SU-DHL-6 (cell line): ENCODE measurements at regions not wholly inside any gene's neighbourhood (a gene's known extent, or its start where the extent isn't known, plus 50 kb on each side); places are given as distances from the start of the nearest gene placed in this dataset.

Experiments used
- H2AFZ ChIP-seq: fragments of 200-600 bp; sonication (generic); 2 replicates; pipeline ENCODE4 v1.6.1; 2014; ENCODE audit warnings: low read depth, mild to moderate bottlenecking, moderate library complexity, mixed read lengths, antibody characterized with exemption, low read length; ENCODE audit not compliant: severe bottlenecking
- H3F3A ChIP-seq: fragments of 200-600 bp; shearing (Covaris generic); 2 replicates; pipeline ENCODE4 v1.6.0; 2016; ENCODE audit warnings: antibody characterized with exemption, mild to moderate bottlenecking; ENCODE audit not compliant: insufficient read depth
- H3K27ac ChIP-seq: fragments of 200-600 bp; sonication (generic); 2 replicates; pipeline ENCODE4 v1.5.1; 2016; ENCODE audit warnings: low read depth, mild to moderate bottlenecking, low read length, moderate library complexity, mixed read lengths
- H3K27me3 ChIP-seq: fragments of 200-600 bp; sonication (generic), shearing (Covaris generic); 2 replicates; pipeline ENCODE4 v1.6.0; 2014; ENCODE audit warnings: mild to moderate bottlenecking, low read length
- H3K36me3 ChIP-seq: fragments of 200-600 bp; sonication (generic); 2 replicates; pipeline ENCODE4 v1.6.1; 2014; ENCODE audit warnings: mild to moderate bottlenecking, low read length, mixed read lengths
- H3K4me2 ChIP-seq: fragments of 300-600, 200-600 bp; shearing (Covaris generic), sonication (generic); 2 replicates; pipeline ENCODE4 v1.6.0; 2014; ENCODE audit warnings: low read length, low read depth, mild to moderate bottlenecking; ENCODE audit not compliant: poor library complexity, severe bottlenecking
- H3K4me3 ChIP-seq: fragments of 200-600 bp; sonication (generic); 2 replicates; pipeline ENCODE4 v1.5.1; 2014; ENCODE audit warnings: antibody characterized with exemption, low read length, mild to moderate bottlenecking, mixed read lengths; ENCODE audit not compliant: insufficient read depth, poor library complexity, severe bottlenecking
- H3K79me2 ChIP-seq: fragments of 200-600 bp; sonication (generic); 2 replicates; pipeline ENCODE4 v1.6.1; 2014; ENCODE audit warnings: mild to moderate bottlenecking, low read length, moderate library complexity; ENCODE audit not compliant: insufficient read depth
- H3K9ac ChIP-seq: fragments of 200-600 bp; sonication (generic); 2 replicates; pipeline ENCODE4 v1.7.0; 2014; ENCODE audit warnings: mild to moderate bottlenecking, low read length
- H3K9me2 ChIP-seq: fragments of 200-600 bp; sonication (generic); replicated peaks from 2 replicates; pipeline ENCODE4 v1.6.1; 2014; ENCODE audit warnings: low read length; ENCODE audit not compliant: insufficient read depth
- H3K9me3 ChIP-seq: fragments of 200-600 bp; sonication (generic); 2 replicates; pipeline ENCODE4 v1.6.1; 2014; ENCODE audit warnings: low read length, mixed read lengths; ENCODE audit not compliant: insufficient read depth
- H4K20me1 ChIP-seq: fragments of 200-600 bp; sonication (generic); 2 replicates; pipeline ENCODE4 v1.6.1; 2014; ENCODE audit warnings: low read depth, mild to moderate bottlenecking, antibody characterized with exemption, low read length, moderate library complexity, mixed read lengths
- EZH2phosphoT487 ChIP-seq: fragments of 200-600 bp; sonication (generic), shearing (Covaris generic); conservative IDR thresholded peaks from 2 replicates; pipeline ENCODE4 v1.6.1; 2018; ENCODE audit warnings: mild to moderate bottlenecking, antibody characterized with exemption, low read length, moderate library complexity, mixed read lengths
- TF ChIP-seq, protein P1 (sequence below): fragments of 200-600 bp; sonication (generic); IDR thresholded peaks from one replicate; pipeline ENCODE4 v1.5.1; 2017; ENCODE audit warnings: antibody characterized with exemption, mild to moderate bottlenecking, low read length, moderate library complexity; ENCODE audit not compliant: insufficient read depth, poor library complexity, severe bottlenecking

DNA sequence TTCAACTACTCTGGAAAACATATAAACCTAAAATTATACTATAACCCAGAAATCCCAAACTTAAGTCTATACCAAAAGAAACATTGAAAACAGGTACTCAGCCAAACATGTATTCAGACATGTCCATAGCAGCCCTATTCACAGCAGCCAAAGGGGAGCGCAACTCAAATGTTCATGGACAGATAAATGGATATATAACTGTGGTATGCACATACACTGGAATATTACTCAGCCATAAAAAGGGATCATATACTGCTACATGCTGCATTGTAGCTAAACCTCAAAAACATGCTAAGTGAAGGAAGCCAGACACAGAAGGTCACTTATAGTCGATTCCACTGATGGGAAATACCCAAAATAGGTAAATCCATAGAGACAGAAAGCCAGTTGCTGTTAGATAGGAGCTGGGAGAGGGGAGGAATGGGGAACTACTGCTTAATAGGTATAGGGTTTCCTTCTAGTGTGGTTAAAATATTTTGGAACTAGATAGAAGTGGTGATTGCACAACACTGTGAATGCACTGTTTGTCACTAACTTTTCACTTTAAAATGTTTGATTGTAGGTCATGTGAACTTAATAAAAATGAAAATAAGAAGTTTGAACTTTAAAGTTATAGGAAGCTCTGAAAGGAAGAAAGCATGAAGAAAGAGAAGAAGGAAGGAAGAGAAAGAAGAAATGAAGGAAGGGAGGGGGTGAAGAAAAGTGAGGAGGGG lies 812.3 kb downstream of the CDH11 start:
- Histone ChIP-seq H3K4me2 (no peak overlapping the region), H3K36me3 (no peaks in the 10 kb centered on the region), H4K20me1 (no peaks in the 10 kb centered on the region), H3K4me3 (no peak overlapping the region), H3K9ac (no peak overlapping the region), H3K9me3 (peaks cover 6% of the 10 kb centered on the region; the same call in 1 of the 2 replicates), H3K27me3 (no peaks in the 10 kb centered on the region), H3F3A (no peaks in the 10 kb centered on the region), H3K9me2 (no peaks in the 10 kb centered on the region), H2AFZ (no peak overlapping the region), H3K79me2 (no peaks in the 10 kb centered on the region), H3K27ac (no peak overlapping the region)
- no peak for TF ChIP-seq EZH2phosphoT487
- TF ChIP-seq, protein P1, sequence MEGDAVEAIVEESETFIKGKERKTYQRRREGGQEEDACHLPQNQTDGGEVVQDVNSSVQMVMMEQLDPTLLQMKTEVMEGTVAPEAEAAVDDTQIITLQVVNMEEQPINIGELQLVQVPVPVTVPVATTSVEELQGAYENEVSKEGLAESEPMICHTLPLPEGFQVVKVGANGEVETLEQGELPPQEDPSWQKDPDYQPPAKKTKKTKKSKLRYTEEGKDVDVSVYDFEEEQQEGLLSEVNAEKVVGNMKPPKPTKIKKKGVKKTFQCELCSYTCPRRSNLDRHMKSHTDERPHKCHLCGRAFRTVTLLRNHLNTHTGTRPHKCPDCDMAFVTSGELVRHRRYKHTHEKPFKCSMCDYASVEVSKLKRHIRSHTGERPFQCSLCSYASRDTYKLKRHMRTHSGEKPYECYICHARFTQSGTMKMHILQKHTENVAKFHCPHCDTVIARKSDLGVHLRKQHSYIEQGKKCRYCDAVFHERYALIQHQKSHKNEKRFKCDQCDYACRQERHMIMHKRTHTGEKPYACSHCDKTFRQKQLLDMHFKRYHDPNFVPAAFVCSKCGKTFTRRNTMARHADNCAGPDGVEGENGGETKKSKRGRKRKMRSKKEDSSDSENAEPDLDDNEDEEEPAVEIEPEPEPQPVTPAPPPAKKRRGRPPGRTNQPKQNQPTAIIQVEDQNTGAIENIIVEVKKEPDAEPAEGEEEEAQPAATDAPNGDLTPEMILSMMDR = no peak

DNA sequence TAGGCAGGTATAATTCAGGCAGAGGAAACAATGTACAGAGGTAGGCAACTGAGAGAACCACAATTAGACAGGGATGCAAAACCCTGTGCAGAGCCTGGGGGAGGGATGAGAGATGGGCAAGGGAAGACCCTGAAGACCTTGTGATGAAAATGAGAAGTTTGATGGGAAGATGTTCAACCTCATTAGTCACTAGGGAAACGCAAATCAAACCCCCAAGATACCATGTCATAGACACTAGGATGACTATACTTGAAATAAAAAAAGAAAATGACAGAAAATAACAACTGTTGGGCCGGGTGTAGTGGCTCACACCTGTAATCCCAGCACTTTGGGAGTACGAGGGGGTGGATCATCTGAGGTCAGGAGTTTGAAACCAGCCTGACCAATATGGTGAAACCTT lies 813.1 kb downstream of the CDH11 start:
- H3F3A ChIP-seq = no peaks in the 10 kb centered on the region
- no peaks in the 10 kb centered on the region for H3K79me2 ChIP-seq
- no peak overlapping the region for H2AFZ ChIP-seq
- H3K9ac ChIP-seq = no peak overlapping the region
- H3K4me3 ChIP-seq = no peak overlapping the region
- H3K4me2 ChIP-seq = no peak overlapping the region
- H3K36me3 ChIP-seq = no peaks in the 10 kb centered on the region
- H3K27ac ChIP-seq = no peak overlapping the region
- H3K9me3 ChIP-seq = peaks cover 6% of the 10 kb centered on the region; the same call in 1 of the 2 replicates
- H3K27me3 ChIP-seq = no peaks in the 10 kb centered on the region
- no peaks in the 10 kb centered on the region for H3K9me2 ChIP-seq
- no peak for TF ChIP-seq EZH2phosphoT487
- TF ChIP-seq, protein P1 = no peak
- no peaks in the 10 kb centered on the region for H4K20me1 ChIP-seq

DNA sequence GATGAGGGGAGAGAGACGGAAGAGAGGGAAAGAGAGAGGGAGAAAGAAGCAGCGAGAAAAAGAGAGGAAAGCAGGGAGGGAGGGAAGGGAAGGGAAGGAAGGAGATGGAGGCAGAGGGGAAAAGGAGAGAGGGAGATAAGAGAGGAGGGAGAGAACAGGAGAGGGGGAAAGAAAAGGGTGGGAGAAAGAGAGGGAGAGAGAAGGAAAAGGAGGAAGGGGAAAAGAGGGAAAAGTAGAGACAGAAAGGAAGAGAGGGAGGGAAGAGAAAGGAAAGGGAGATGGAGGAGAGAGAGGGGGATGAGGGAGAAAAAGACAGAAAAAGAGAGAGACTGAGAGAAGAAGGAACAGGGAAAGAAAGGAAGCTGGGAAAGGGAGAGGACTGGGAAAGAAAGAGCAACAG lies 814.4 kb downstream of the CDH11 start:
- H2AFZ ChIP-seq = no peak overlapping the region
- TF ChIP-seq, protein P1 = no peak
- TF ChIP-seq EZH2phosphoT487 = no peak
- peaks cover 6% of the 10 kb centered on the region; the same call in 1 of the 2 replicates for H3K9me3 ChIP-seq
- H3F3A ChIP-seq = no peaks in the 10 kb centered on the region
- H3K4me3 ChIP-seq = no peak overlapping the region
- no peak overlapping the region for H3K27ac ChIP-seq
- no peak overlapping the region for H3K4me2 ChIP-seq
- H4K20me1 ChIP-seq = no peaks in the 10 kb centered on the region
- no peaks in the 10 kb centered on the region for H3K9me2 ChIP-seq
- no peaks in the 10 kb centered on the region for H3K27me3 ChIP-seq
- H3K9ac ChIP-seq = no peak overlapping the region
- no peaks in the 10 kb centered on the region for H3K79me2 ChIP-seq
- no peaks in the 10 kb centered on the region for H3K36me3 ChIP-seq
